ENCODE measurements at regions not wholly inside any gene's neighbourhood (a gene's known extent, or its start where the extent isn't known, plus 50 kb on each side); places are given as distances from the start of the nearest gene placed in this dataset.

GRCh38 chr2:58805126-58805525, 564.0 kb upstream of the FANCL start:
- TF ChIP-seq CTCF (IDR thresholded peaks at IDR 0.05) = no peak
- no peak for TF ChIP-seq POLR2AphosphoS5 (IDR thresholded peaks at IDR 0.05)
- no peak for TF ChIP-seq POLR2A (IDR thresholded peaks at IDR 0.05)
- no peak for TF ChIP-seq EP300 (IDR thresholded peaks at IDR 0.05; ENCODE audit: low read depth)

Measured in transverse colon (tissue), 4 donors.